GF-D8 (cell line): ENCODE measurements at regions not wholly inside any gene's neighbourhood (a gene's known extent, or its start where the extent isn't known, plus 50 kb on each side); places are given as distances from the start of the nearest gene placed in this dataset.
"Not testable (repeated sequence)": the region's sequence is repeated elsewhere in the genome, so short reads cannot be mapped to it uniquely, and the experiment has no call there.

ENCODE experiments used
- DNase-seq: peaks from one replicate; lab custom pipeline; 2025; lab: John Stamatoyannopoulos, UW

GRCh38 chr3:72627271-72627670, 221.0 kb downstream of the SHQ1 start:
- DNase-seq = no peak

GRCh38 chr3:72625602-72626337, 222.5 kb downstream of the SHQ1 start:
- DNase-seq = no peak

GRCh38 chr3:72624656-72625055, 223.6 kb downstream of the SHQ1 start:
- DNase-seq = no peak

- DNase-seq = no peak
Observed at GRCh38 chr3:72618739-72619138, 229.5 kb downstream of the SHQ1 start.

GRCh38 chr3:72617424-72618024, 230.7 kb downstream of the SHQ1 start:
- DNase-seq = no peak

- DNase-seq = no peak
Observed at GRCh38 chr3:72615776-72616175, 232.5 kb downstream of the SHQ1 start.

GRCh38 chr3:72615182-72615581, 233.1 kb downstream of the SHQ1 start:
- DNase-seq = no peak

- no peak for DNase-seq
Observed at GRCh38 chr3:72614394-72615074, 233.7 kb downstream of the SHQ1 start.

GRCh38 chr3:72613871-72614270, 234.4 kb downstream of the SHQ1 start:
- DNase-seq = no peak

GRCh38 chr3:72609114-72609513, 239.1 kb downstream of the SHQ1 start:
- DNase-seq = not testable (repeated sequence)

- DNase-seq = no peak
Observed at GRCh38 chr3:72606005-72606800, 242.0 kb downstream of the SHQ1 start.

GRCh38 chr3:72604328-72604727, 243.9 kb downstream of the SHQ1 start:
- DNase-seq = no peak

GRCh38 chr3:72601983-72602750, 246.1 kb downstream of the SHQ1 start:
- DNase-seq = no peak

GRCh38 chr3:72601060-72601459, 247.2 kb downstream of the SHQ1 start:
- no peak for DNase-seq

- no peak for DNase-seq
Observed at GRCh38 chr3:72597756-72598195, 250.5 kb downstream of the SHQ1 start.

GRCh38 chr3:72597043-72597442, 251.2 kb downstream of the SHQ1 start:
- DNase-seq = no peak

- DNase-seq = no peak
Observed at GRCh38 chr3:72595927-72596610, 252.2 kb downstream of the SHQ1 start.

- no peak for DNase-seq
Observed at GRCh38 chr3:72595376-72595775, 252.9 kb downstream of the SHQ1 start.

- DNase-seq = no peak
Observed at GRCh38 chr3:72594615-72595215, 253.5 kb downstream of the SHQ1 start.

GRCh38 chr3:72593881-72594397, 254.3 kb downstream of the SHQ1 start:
- no peak for DNase-seq
